Adrenal gland (tissue), 9 donors: ENCODE measurements at regions not wholly inside any gene's neighbourhood (a gene's known extent, or its start where the extent isn't known, plus 50 kb on each side); places are given as distances from the start of the nearest gene placed in this dataset.

Experiments used
- DNase-seq, 7 donors: peaks; one replicate each; pipeline ENCODE4 v3.0.0-alpha.2; 2019 to 2020
- H3K27ac ChIP-seq, 5 donors: fragments of 200-600 bp; sonication (generic) in 4 of 5; 1 replicate in 3 of 5; 2 replicates in 2 of 5; pipeline versions ENCODE4 v1.5.1 to v1.8.0; 2016 to 2020; ENCODE audit warnings: mild to moderate bottlenecking in 1 of 5
- H3K27me3 ChIP-seq: fragments of 200-600 bp; 2 replicates; pipeline ENCODE4 v1.8.0; 2021
- H3K36me3 ChIP-seq, 2 donors: fragments of 200-600 bp; replicated peaks in 1 of 2; 1 replicate in 1 of 2; 2 replicates in 1 of 2; pipeline versions ENCODE4 v1.5.1 to v1.8.0; 2018 to 2022
- H3K4me1 ChIP-seq, 2 donors: fragments of 200-600 bp; replicated peaks in 1 of 2; 1 replicate in 1 of 2; 2 replicates in 1 of 2; pipeline versions ENCODE4 v1.5.1 to v1.8.0; 2018 to 2021
- H3K4me3 ChIP-seq, 4 donors: fragments of 200-600 bp; sonication (generic) in 3 of 4; one replicate each; pipeline ENCODE4 v1.5.1; 2016 to 2018
- H3K9me3 ChIP-seq, 3 donors: fragments of 200-600 bp; sonication (generic) in 1 of 3; replicated peaks in 1 of 3; 1 replicate in 2 of 3; 2 replicates in 1 of 3; pipeline versions ENCODE4 v1.5.1 to v1.8.0; 2016 to 2021
- CTCF ChIP-seq, 6 experiments: fragments of 450-650 bp in 4 of 6; fragments of 200-600 bp in 2 of 6; sonication (generic) in 1 of 6; IDR thresholded peaks; 1 replicate in 5 of 6; 2 replicates in 1 of 6; pipeline versions ENCODE4 v1.5.1 to v1.8.0; 2016 to 2021; ENCODE audit warnings: antibody characterized with exemption in 6 of 6, mild to moderate bottlenecking in 2 of 6, moderate library complexity in 1 of 6
- POLR2A ChIP-seq, 2 donors: fragments of 450-650 bp; IDR thresholded peaks; one replicate each; pipeline ENCODE4 v1.6.1; 2017; ENCODE audit warnings: antibody characterized with exemption in 2 of 2, mild to moderate bottlenecking in 2 of 2, moderate library complexity in 1 of 2
- WGBS, 4 donors: extraction: QIAGEN DNeasy Blood & Tissue Kit in 2 of 4; methylation state at CpG; one replicate each; pipeline versions ENCODE4 v1.1.5 to v1.1.7; 2013 to 2017; 5-methylcytosine and 5-hydroxymethylcytosine counted together
- intact Hi-C, 2 donors: fragments of 100-400 bp; cut with DNase I; formaldehyde crosslinking; loops; one replicate each; pipeline versions ENCODE4 v1.14.1 to v1.15.0; 2022 to 2023
- donor health status: healthy with polysubstance abuse.
- donor health status: Bipolar disorder and iron deficiency.
- donor health status: DM: yes; HTN: yes; CAD: no.
- donor health status: DM: no; HTN: no; CAD: no.
- donor health status: DM: no; HTN: no; CAD: no.

- 90 to 98% (median 93%) methylated on average over 1 of the region's 1 CpG for WGBS, 4 donors
- no peaks in the 10 kb centered on the region for H3K36me3 ChIP-seq
- no peak for TF ChIP-seq CTCF (IDR thresholded peaks at IDR 0.05)
- intact Hi-C loops: no loop called here
- H3K27me3 ChIP-seq: no peaks in the 10 kb centered on the region
- no peak overlapping the region for H3K4me3 ChIP-seq
- no peak overlapping the region for H3K27ac ChIP-seq
- no peak for DNase-seq
- no peaks in the 10 kb centered on the region for H3K9me3 ChIP-seq
- no peaks in the 10 kb centered on the region for H3K4me1 ChIP-seq
Observed at GRCh38 chr11:87754685-87755084, 420.6 kb downstream of the RAB38 start.

- H3K36me3 ChIP-seq: no peaks in the 10 kb centered on the region
- no peaks in the 10 kb centered on the region for H3K27me3 ChIP-seq
- no peak for TF ChIP-seq POLR2A (IDR thresholded peaks at IDR 0.05)
- TF ChIP-seq CTCF (IDR thresholded peaks at IDR 0.05): no peak
- 79 to 87% (median 81%) methylated on average over 2 of the region's 2 CpGs for WGBS, 4 donors
- H3K4me3 ChIP-seq: no peak overlapping the region
- H3K27ac ChIP-seq: no peak overlapping the region
- H3K9me3 ChIP-seq: no peaks in the 10 kb centered on the region
- intact Hi-C loops: no loop called here
- H3K4me1 ChIP-seq: no peaks in the 10 kb centered on the region
- DNase-seq: no peak
Observed at GRCh38 chr11:87753143-87753542, 422.1 kb downstream of the RAB38 start.

GRCh38 chr11:87743007-87743406 is 432.2 kb downstream of the RAB38 start:
- DNase-seq: no peak
- Histone ChIP-seq H3K36me3 (no peaks in the 10 kb centered on the region), H3K4me1 (no peaks in the 10 kb centered on the region), H3K27ac (no peak overlapping the region), H3K4me3 (no peak overlapping the region), H3K9me3 (no peaks in the 10 kb centered on the region), H3K27me3 (no peaks in the 10 kb centered on the region)
- intact Hi-C loops: no loop called here
- WGBS, 4 donors: 69 to 77% (median 71%) methylated on average over 2 of the region's 2 CpGs
- TF ChIP-seq CTCF (IDR thresholded peaks at IDR 0.05): peak in 4 of 6 experiments; percentile 14 to 37 (median 22)
- no peak for TF ChIP-seq POLR2A (IDR thresholded peaks at IDR 0.05)

- no peak for DNase-seq
- TF ChIP-seq CTCF (IDR thresholded peaks at IDR 0.05) (no peak), POLR2A (IDR thresholded peaks at IDR 0.05) (no peak)
- no peaks in the 10 kb centered on the region for H3K36me3 ChIP-seq
- 58 to 79% (median 71%) methylated on average over 3 of the region's 3 CpGs for WGBS, 4 donors
- no peaks in the 10 kb centered on the region for H3K27me3 ChIP-seq
- H3K4me3 ChIP-seq: no peak overlapping the region
- H3K4me1 ChIP-seq: no peaks in the 10 kb centered on the region
- no peaks in the 10 kb centered on the region for H3K9me3 ChIP-seq
- H3K27ac ChIP-seq: no peak overlapping the region
- intact Hi-C loops: no loop called here
Observed at GRCh38 chr11:87740968-87741367, 434.3 kb downstream of the RAB38 start.
